Mesendoderm (in vitro differentiated cells): ENCODE measurements at regions not wholly inside any gene's neighbourhood (a gene's known extent, or its start where the extent isn't known, plus 50 kb on each side); places are given as distances from the start of the nearest gene placed in this dataset.

ENCODE experiments used
- DNase-seq: peaks from one replicate; pipeline ENCODE4 v3.0.0; 2013
- H2AK5ac ChIP-seq: 2 replicates; pipeline ENCODE4 v1.6.1; 2013; ENCODE audit warnings: low read length, inconsistent platforms
- H2BK120ac ChIP-seq: 2 replicates; pipeline ENCODE4 v1.6.1; 2013; ENCODE audit warnings: low read depth, mild to moderate bottlenecking, low read length, moderate library complexity, mixed read lengths
- H2BK15ac ChIP-seq: replicated peaks from 2 replicates; pipeline ENCODE4 v1.6.1; 2013; ENCODE audit warnings: low read depth, mild to moderate bottlenecking, moderate library complexity
- H2BK5ac ChIP-seq: 2 replicates; pipeline ENCODE4 v1.6.1; 2013; ENCODE audit warnings: low read length, inconsistent platforms
- H3K18ac ChIP-seq: 2 replicates; pipeline ENCODE4 v1.6.1; 2013; ENCODE audit warnings: mild to moderate bottlenecking, low read length, mixed read lengths
- H3K23ac ChIP-seq: one replicate; pipeline ENCODE4 v1.6.1; 2013; ENCODE audit warnings: low read length
- H3K27ac ChIP-seq: 2 replicates; pipeline ENCODE4 v1.5.1; 2013; ENCODE audit warnings: low read depth, mild to moderate bottlenecking, inconsistent platforms, low read length, moderate library complexity
- H3K27me3 ChIP-seq: 2 replicates; pipeline ENCODE4 v1.6.1; 2013; ENCODE audit warnings: low read length, control low read depth, mild to moderate bottlenecking, inconsistent platforms; ENCODE audit not compliant: insufficient read depth, poor library complexity
- H3K36me3 ChIP-seq: 2 replicates; pipeline ENCODE4 v1.6.1; 2013; ENCODE audit warnings: low read length, inconsistent platforms; ENCODE audit not compliant: control insufficient read depth, insufficient read depth
- H3K4ac ChIP-seq: one replicate; pipeline ENCODE4 v1.6.1; 2013; ENCODE audit warnings: low read depth, mild to moderate bottlenecking, low read length, moderate library complexity
- H3K4me1 ChIP-seq: 2 replicates; pipeline ENCODE4 v1.6.1; 2013; ENCODE audit warnings: low read depth, low read length, inconsistent platforms; ENCODE audit not compliant: control insufficient read depth
- H3K4me2 ChIP-seq: 2 replicates; pipeline ENCODE4 v1.6.1; 2013; ENCODE audit warnings: low read length
- H3K4me3 ChIP-seq: 2 replicates; pipeline ENCODE4 v1.5.1; 2013; ENCODE audit warnings: mild to moderate bottlenecking, low read length
- H3K56ac ChIP-seq: one replicate; pipeline ENCODE4 v1.6.1; 2013; ENCODE audit warnings: low read length
- H3K79me1 ChIP-seq: 2 replicates; pipeline ENCODE4 v1.6.1; 2013; ENCODE audit warnings: low read length, inconsistent platforms
- H3K79me2 ChIP-seq: 2 replicates; pipeline ENCODE4 v1.6.1; 2013; ENCODE audit warnings: mild to moderate bottlenecking, low read length; ENCODE audit not compliant: control insufficient read depth, insufficient read depth
- H3K9ac ChIP-seq: 2 replicates; pipeline ENCODE4 v1.6.1; 2013; ENCODE audit warnings: low read length, inconsistent platforms
- H4K5ac ChIP-seq: one replicate; pipeline ENCODE4 v1.6.1; 2013; ENCODE audit warnings: low read length
- H4K8ac ChIP-seq: one replicate; pipeline ENCODE4 v1.6.1; 2013; ENCODE audit warnings: low read depth, mild to moderate bottlenecking, control low read depth, low read length, moderate library complexity
- WGBS: extraction: QIAGEN DNeasy Blood & Tissue Kit; methylation state at CpG from one replicate; pipeline ENCODE4 v1.1.7; 2013; ENCODE audit warnings: low lambda C conversion rate, missing lambda C conversion rate; ENCODE audit not compliant: insufficient coverage; ENCODE audit errors: extremely low coverage; 5-methylcytosine and 5-hydroxymethylcytosine counted together

- H2BK15ac ChIP-seq: no peak overlapping the region
- H4K8ac ChIP-seq: no peak overlapping the region
- no peaks in the 10 kb centered on the region for H3K27me3 ChIP-seq
- DNase-seq: no peak
- no CpG with 5 or more reads among the region's 5 CpGs for WGBS
- no peaks in the 10 kb centered on the region for H3K36me3 ChIP-seq
- no peak overlapping the region for H2BK120ac ChIP-seq
- H3K18ac ChIP-seq: no peak overlapping the region
- H3K23ac ChIP-seq: no peak overlapping the region
- no peak overlapping the region for H3K56ac ChIP-seq
- H3K4me1 ChIP-seq: no peaks in the 10 kb centered on the region
- no peaks in the 10 kb centered on the region for H3K79me1 ChIP-seq
- H3K27ac ChIP-seq: no peak overlapping the region
- no peak overlapping the region for H3K4me2 ChIP-seq
- no peaks in the 10 kb centered on the region for H3K79me2 ChIP-seq
- H3K9ac ChIP-seq: no peak overlapping the region
- H2BK5ac ChIP-seq: no peak overlapping the region
- H2AK5ac ChIP-seq: no peak overlapping the region
- no peak overlapping the region for H4K5ac ChIP-seq
- no peak overlapping the region for H3K4me3 ChIP-seq
- H3K4ac ChIP-seq: no peak overlapping the region
These were observed 237.5 kb downstream of the CD83 start for GRCh38 chr6:14354919-14355572.

GRCh38 chr6:14359438-14359837 is 241.9 kb downstream of the CD83 start:
- WGBS: no CpG with 5 or more reads among the region's 5 CpGs
- H3K9ac ChIP-seq: no peak overlapping the region
- H3K23ac ChIP-seq: no peak overlapping the region

GRCh38 chr6:14360565-14360964 is 243.0 kb downstream of the CD83 start:
- no peaks in the 10 kb centered on the region for H3K4me1 ChIP-seq
- no peak overlapping the region for H2BK5ac ChIP-seq
- no peak overlapping the region for H3K23ac ChIP-seq
- no peaks in the 10 kb centered on the region for H3K79me2 ChIP-seq
- no peak overlapping the region for H3K27ac ChIP-seq
- H3K79me1 ChIP-seq: no peaks in the 10 kb centered on the region
- no peaks in the 10 kb centered on the region for H3K27me3 ChIP-seq
- H2BK120ac ChIP-seq: no peak overlapping the region
- no peak overlapping the region for H4K8ac ChIP-seq
- H2AK5ac ChIP-seq: no peak overlapping the region
- no peak overlapping the region for H3K18ac ChIP-seq
- no peak overlapping the region for H3K4me3 ChIP-seq
- H3K36me3 ChIP-seq: no peaks in the 10 kb centered on the region
- no peak overlapping the region for H2BK15ac ChIP-seq
- no peak overlapping the region for H3K4ac ChIP-seq
- no CpG with 5 or more reads among the region's 7 CpGs for WGBS
- no peak overlapping the region for H3K4me2 ChIP-seq
- no peak overlapping the region for H3K9ac ChIP-seq
- H3K56ac ChIP-seq: no peak overlapping the region
- H4K5ac ChIP-seq: no peak overlapping the region
- DNase-seq: no peak

More at GRCh38 chr6:14359438-14359837, 241.9 kb downstream of the CD83 start:
- Histone ChIP-seq H3K27ac (no peak overlapping the region), H3K4ac (no peak overlapping the region), H2BK120ac (no peak overlapping the region), H3K36me3 (no peaks in the 10 kb centered on the region), H4K5ac (no peak overlapping the region), H3K79me1 (no peaks in the 10 kb centered on the region), H2BK5ac (no peak overlapping the region), H3K27me3 (no peaks in the 10 kb centered on the region), H2AK5ac (no peak overlapping the region), H3K4me3 (no peak overlapping the region), H3K56ac (no peak overlapping the region), H3K4me1 (no peaks in the 10 kb centered on the region), H3K79me2 (no peaks in the 10 kb centered on the region), H4K8ac (no peak overlapping the region), H3K18ac (no peak overlapping the region), H3K4me2 (no peak overlapping the region), H2BK15ac (no peak overlapping the region)
- DNase-seq: no peak

- Histone ChIP-seq H3K56ac (no peak overlapping the region), H3K4me2 (no peak overlapping the region), H4K5ac (no peak overlapping the region), H2AK5ac (no peak overlapping the region), H3K27me3 (no peaks in the 10 kb centered on the region), H3K4me1 (no peaks in the 10 kb centered on the region), H3K27ac (no peak overlapping the region), H2BK120ac (no peak overlapping the region), H2BK15ac (no peak overlapping the region), H3K79me1 (no peaks in the 10 kb centered on the region), H3K79me2 (no peaks in the 10 kb centered on the region), H2BK5ac (no peak overlapping the region), H3K4ac (no peak overlapping the region), H3K9ac (no peak overlapping the region), H4K8ac (no peak overlapping the region), H3K36me3 (no peaks in the 10 kb centered on the region), H3K23ac (no peak overlapping the region), H3K4me3 (no peak overlapping the region), H3K18ac (no peak overlapping the region)
- no CpG with 5 or more reads among the region's 2 CpGs for WGBS
- DNase-seq: no peak
These were observed 243.7 kb downstream of the CD83 start for GRCh38 chr6:14361297-14361696.

- Histone ChIP-seq H3K79me2 (no peaks in the 10 kb centered on the region), H3K4me1 (no peaks in the 10 kb centered on the region), H3K18ac (no peak overlapping the region), H2BK5ac (no peak overlapping the region), H3K79me1 (no peaks in the 10 kb centered on the region), H3K56ac (no peak overlapping the region), H2AK5ac (no peak overlapping the region), H3K36me3 (no peaks in the 10 kb centered on the region), H3K4ac (no peak overlapping the region), H3K9ac (no peak overlapping the region), H4K8ac (no peak overlapping the region), H3K23ac (no peak overlapping the region), H4K5ac (no peak overlapping the region), H3K27ac (no peak overlapping the region), H3K4me3 (no peak overlapping the region), H3K4me2 (no peak overlapping the region), H3K27me3 (no peaks in the 10 kb centered on the region), H2BK120ac (no peak overlapping the region), H2BK15ac (no peak overlapping the region)
- no peak for DNase-seq
- no CpG with 5 or more reads among the region's 5 CpGs for WGBS
These were observed 244.5 kb downstream of the CD83 start for GRCh38 chr6:14361956-14362587.

GRCh38 chr6:14364370-14364769 is 246.8 kb downstream of the CD83 start:
- H4K8ac ChIP-seq: no peak overlapping the region
- no peak overlapping the region for H3K4ac ChIP-seq
- peaks cover 3% of the 10 kb centered on the region for H3K4me1 ChIP-seq
- H3K9ac ChIP-seq: no peak overlapping the region
- H2AK5ac ChIP-seq: no peak overlapping the region
- no peaks in the 10 kb centered on the region for H3K27me3 ChIP-seq
- no peak overlapping the region for H2BK15ac ChIP-seq
- no peak overlapping the region for H3K4me3 ChIP-seq
- H3K4me2 ChIP-seq: no peak overlapping the region
- H3K27ac ChIP-seq: no peak overlapping the region
- no CpG with 5 or more reads among the region's 5 CpGs for WGBS
- H3K79me2 ChIP-seq: no peaks in the 10 kb centered on the region
- no peaks in the 10 kb centered on the region for H3K79me1 ChIP-seq
- H3K23ac ChIP-seq: no peak overlapping the region
- no peak overlapping the region for H4K5ac ChIP-seq
- peak overlapping the region; percentile 68 for H2BK120ac ChIP-seq
- H3K18ac ChIP-seq: no peak overlapping the region
- no peak for DNase-seq
- H3K56ac ChIP-seq: no peak overlapping the region
- H3K36me3 ChIP-seq: no peaks in the 10 kb centered on the region
- no peak overlapping the region for H2BK5ac ChIP-seq
